ENCODE measurements at regions not wholly inside any gene's neighbourhood (a gene's known extent, or its start where the extent isn't known, plus 50 kb on each side); places are given as distances from the start of the nearest gene placed in this dataset.

- intact Hi-C loops (cut with DNase I, micrococcal nuclease) = no loop called here
- peaks cover 12% of the 10 kb centered on the region for H3K27me3 Mint-ChIP-seq
Measured at GRCh38 chr15:91542226-91542625, 311.3 kb upstream of the SLCO3A1 start.

DNA sequence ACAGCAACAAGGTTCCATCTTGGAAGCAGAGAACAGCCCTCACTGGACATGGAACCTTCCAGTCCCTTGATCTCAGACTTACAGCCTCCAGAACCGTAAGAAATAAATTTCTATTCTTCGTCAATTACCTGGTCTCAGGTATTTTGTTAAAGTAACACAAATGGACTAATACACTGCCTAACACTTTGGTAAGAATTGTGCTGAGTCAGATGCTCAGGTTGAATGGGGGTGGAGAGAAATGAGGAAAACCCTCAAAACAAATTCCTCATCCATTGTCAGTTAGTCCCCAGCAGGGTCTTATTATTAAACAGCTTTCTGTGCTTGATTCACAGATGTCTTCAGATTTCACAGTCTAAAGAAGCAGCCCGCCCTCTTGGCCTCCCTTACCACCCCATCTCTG is 306.2 kb upstream of the SLCO3A1 start:
- CTCF ChIA-PET = no interaction called here
- ATAC-seq (ENCODE audit: poor library complexity) (no peak), DNase-seq (no peak)
- POLR2A ChIA-PET = no interaction called here
- intact Hi-C loops (cut with DNase I, micrococcal nuclease) = no loop called here
- Mint-ChIP-seq H3K36me3 (ENCODE audit: low read depth) (no peaks in the 10 kb centered on the region), H3K4me1 (ENCODE audit: low read depth) (no peaks in the 10 kb centered on the region), H3K27ac (no peak overlapping the region), H3K9me3 (no peaks in the 10 kb centered on the region), H3K4me3 (no peak overlapping the region), H3K27me3 (peaks cover 6% of the 10 kb centered on the region)
- no peaks in the 10 kb centered on the region for H3K27me3 ChIP-seq (ENCODE audit: control insufficient read depth in 1 of 2, insufficient read depth in 2 of 2, low read length in 2 of 2)
- no peak overlapping the region for H3K27ac ChIP-seq (ENCODE audit: low read depth in 1 of 2, low read length in 2 of 2)
- no peak overlapping the region for H3K4me3 ChIP-seq (ENCODE audit: low read length)
- no peaks in the 10 kb centered on the region for H3K36me3 ChIP-seq (ENCODE audit: insufficient read depth, low read length)
- H3K4me1 ChIP-seq (ENCODE audit: insufficient read depth, low read length) = no peaks in the 10 kb centered on the region
- no peaks in the 10 kb centered on the region for H3K9me3 ChIP-seq (ENCODE audit: control insufficient read depth in 1 of 2, insufficient read depth in 1 of 2, low read length in 2 of 2)
- TF ChIP-seq, protein P1, sequence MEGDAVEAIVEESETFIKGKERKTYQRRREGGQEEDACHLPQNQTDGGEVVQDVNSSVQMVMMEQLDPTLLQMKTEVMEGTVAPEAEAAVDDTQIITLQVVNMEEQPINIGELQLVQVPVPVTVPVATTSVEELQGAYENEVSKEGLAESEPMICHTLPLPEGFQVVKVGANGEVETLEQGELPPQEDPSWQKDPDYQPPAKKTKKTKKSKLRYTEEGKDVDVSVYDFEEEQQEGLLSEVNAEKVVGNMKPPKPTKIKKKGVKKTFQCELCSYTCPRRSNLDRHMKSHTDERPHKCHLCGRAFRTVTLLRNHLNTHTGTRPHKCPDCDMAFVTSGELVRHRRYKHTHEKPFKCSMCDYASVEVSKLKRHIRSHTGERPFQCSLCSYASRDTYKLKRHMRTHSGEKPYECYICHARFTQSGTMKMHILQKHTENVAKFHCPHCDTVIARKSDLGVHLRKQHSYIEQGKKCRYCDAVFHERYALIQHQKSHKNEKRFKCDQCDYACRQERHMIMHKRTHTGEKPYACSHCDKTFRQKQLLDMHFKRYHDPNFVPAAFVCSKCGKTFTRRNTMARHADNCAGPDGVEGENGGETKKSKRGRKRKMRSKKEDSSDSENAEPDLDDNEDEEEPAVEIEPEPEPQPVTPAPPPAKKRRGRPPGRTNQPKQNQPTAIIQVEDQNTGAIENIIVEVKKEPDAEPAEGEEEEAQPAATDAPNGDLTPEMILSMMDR (IDR thresholded peaks at IDR 0.05) = no peak

More at GRCh38 chr15:91542226-91542625, 311.3 kb upstream of the SLCO3A1 start:
- TF ChIP-seq, protein P1 (IDR thresholded peaks at IDR 0.05) = no peak
- Histone ChIP-seq H3K9me3 (ENCODE audit: control insufficient read depth in 1 of 2, insufficient read depth in 1 of 2, low read length in 2 of 2) (no peaks in the 10 kb centered on the region), H3K36me3 (ENCODE audit: insufficient read depth, low read length) (no peaks in the 10 kb centered on the region), H3K4me3 (ENCODE audit: low read length) (no peak overlapping the region), H3K27ac (ENCODE audit: low read depth in 1 of 2, low read length in 2 of 2) (no peak overlapping the region), H3K27me3 (ENCODE audit: control insufficient read depth in 1 of 2, insufficient read depth in 2 of 2, low read length in 2 of 2) (no peaks in the 10 kb centered on the region), H3K4me1 (ENCODE audit: insufficient read depth, low read length) (no peaks in the 10 kb centered on the region)
- no peak overlapping the region for H3K4me3 Mint-ChIP-seq
- ChIA-PET POLR2A (no interaction called here), CTCF (no interaction called here)
- H3K9me3 Mint-ChIP-seq = no peaks in the 10 kb centered on the region
- no peaks in the 10 kb centered on the region for H3K36me3 Mint-ChIP-seq (ENCODE audit: low read depth)
- DNase-seq (no peak), ATAC-seq (ENCODE audit: poor library complexity) (no peak)
- H3K27ac Mint-ChIP-seq = no peak overlapping the region
- H3K4me1 Mint-ChIP-seq (ENCODE audit: low read depth) = no peaks in the 10 kb centered on the region

DNA sequence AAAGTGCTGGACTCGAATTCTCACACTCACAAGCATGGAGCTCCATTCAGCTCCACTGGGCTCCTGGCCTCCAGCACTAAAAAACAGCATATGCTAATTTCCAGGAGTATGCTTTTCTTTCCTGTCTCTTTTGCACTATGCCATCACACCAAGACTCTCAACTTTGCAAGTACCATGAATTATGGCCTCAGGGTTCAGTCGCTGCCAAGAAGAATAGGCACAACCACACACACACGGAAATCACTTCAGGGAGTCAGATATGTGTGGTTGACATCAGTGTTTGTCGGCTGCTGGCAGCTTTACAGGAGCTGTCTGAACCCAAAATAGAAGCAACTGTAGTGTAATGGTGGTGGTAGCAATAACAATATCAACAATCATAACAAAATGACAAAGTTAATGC is 305.0 kb upstream of the SLCO3A1 start:
- peaks cover 6% of the 10 kb centered on the region for H3K27me3 Mint-ChIP-seq

More for the DNA sequence above, 305.0 kb upstream of the SLCO3A1 start:
- Histone ChIP-seq H3K27ac (ENCODE audit: low read depth in 1 of 2, low read length in 2 of 2) (no peak overlapping the region), H3K4me1 (ENCODE audit: insufficient read depth, low read length) (no peaks in the 10 kb centered on the region), H3K36me3 (ENCODE audit: insufficient read depth, low read length) (no peaks in the 10 kb centered on the region), H3K4me3 (ENCODE audit: low read length) (no peak overlapping the region), H3K27me3 (ENCODE audit: control insufficient read depth in 1 of 2, insufficient read depth in 2 of 2, low read length in 2 of 2) (no peaks in the 10 kb centered on the region), H3K9me3 (ENCODE audit: control insufficient read depth in 1 of 2, insufficient read depth in 1 of 2, low read length in 2 of 2) (no peaks in the 10 kb centered on the region)
- no peaks in the 10 kb centered on the region for H3K9me3 Mint-ChIP-seq
- H3K36me3 Mint-ChIP-seq (ENCODE audit: low read depth) = no peaks in the 10 kb centered on the region
- no peak for ATAC-seq (ENCODE audit: poor library complexity)
- no peak for DNase-seq
- no peak overlapping the region for H3K4me3 Mint-ChIP-seq
- ChIA-PET CTCF (no interaction called here), POLR2A (no interaction called here)
- TF ChIP-seq, protein P1 (IDR thresholded peaks at IDR 0.05) = no peak
- intact Hi-C loops (cut with DNase I, micrococcal nuclease) = no loop called here
- H3K27ac Mint-ChIP-seq = no peak overlapping the region
- no peaks in the 10 kb centered on the region for H3K4me1 Mint-ChIP-seq (ENCODE audit: low read depth)

All from CD4-positive, alpha-beta T cell (primary cell).